T-helper 2 cell (primary cell): ENCODE measurements at regions not wholly inside any gene's neighbourhood (a gene's known extent, or its start where the extent isn't known, plus 50 kb on each side); places are given as distances from the start of the nearest gene placed in this dataset.

Experiments
- DNase-seq, 5 experiments: peaks; one replicate each; pipeline versions ENCODE4 v3.0.0 to v3.0.0-alpha.2; 2012 to 2022

- DNase-seq, result no peak
Observed at GRCh38 chr11:37704791-37705190, 1106.8 kb upstream of the RAG2 start.

DNA sequence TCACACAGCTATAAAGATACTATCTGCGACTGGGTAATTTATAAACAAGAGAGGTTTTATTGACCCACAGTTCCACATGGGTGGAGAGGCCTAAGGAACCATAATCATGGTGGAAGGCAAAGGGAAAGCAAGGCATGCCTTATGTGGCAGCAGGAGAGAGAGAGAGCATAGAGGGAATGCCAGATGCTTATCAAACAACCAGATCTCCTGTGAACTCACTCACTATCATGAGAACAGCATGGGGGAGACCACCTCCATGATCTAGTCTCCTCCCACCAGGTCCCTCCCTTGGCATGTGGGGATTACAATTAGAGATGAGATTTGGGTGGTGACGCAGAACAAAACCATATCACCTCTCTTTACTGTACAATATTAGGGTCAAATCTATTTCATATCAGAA, 1101.6 kb upstream of the RAG2 start:
- DNase-seq, result no peak

DNA sequence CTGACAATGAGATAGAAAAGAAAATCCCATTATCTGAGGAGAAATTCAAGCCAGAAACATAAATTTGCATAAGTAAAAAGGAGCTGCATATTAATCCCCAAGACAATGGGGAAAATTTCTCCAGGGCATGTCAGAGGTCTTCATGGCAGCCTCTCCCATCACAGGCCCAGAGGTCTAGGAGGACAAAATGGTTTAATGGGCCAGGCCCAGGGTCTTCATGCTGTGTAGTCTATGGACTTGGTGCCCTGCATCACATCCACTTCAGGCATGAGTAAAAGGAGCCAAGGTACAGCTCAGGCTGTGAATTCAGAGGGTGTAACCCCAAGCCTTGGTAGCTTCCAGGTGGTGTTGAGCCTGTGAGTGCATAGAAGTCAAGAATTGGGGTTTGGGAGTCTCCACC, 1097.2 kb upstream of the RAG2 start:
- no peak for DNase-seq

GRCh38 chr11:37689951-37690350, 1091.9 kb upstream of the RAG2 start:
- DNase-seq, result no peak

- DNase-seq, result no peak
Observed at GRCh38 chr11:37688456-37688855, 1090.4 kb upstream of the RAG2 start.

GRCh38 chr11:37687130-37687529, 1089.1 kb upstream of the RAG2 start:
- no peak for DNase-seq

GRCh38 chr11:37671321-37671720, 1073.3 kb upstream of the RAG2 start:
- no peak for DNase-seq

DNA sequence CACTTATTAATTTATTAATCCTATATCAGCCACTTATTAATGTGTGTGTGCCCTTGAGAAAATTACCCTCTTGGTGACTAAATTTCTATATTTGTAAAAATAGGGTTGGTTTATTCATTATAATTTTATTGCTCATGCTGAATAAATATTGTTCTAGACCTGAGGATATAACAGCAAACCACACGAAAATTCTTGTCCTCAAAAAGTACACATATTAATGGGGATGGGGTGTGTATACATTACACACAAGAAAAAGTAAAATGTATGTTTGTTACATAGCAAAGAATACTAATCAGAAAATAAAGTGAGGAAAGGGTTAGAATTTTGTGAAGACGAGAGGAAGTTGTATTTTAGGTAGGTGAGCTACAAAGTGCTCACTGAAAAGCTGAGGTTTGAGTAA, 1068.9 kb upstream of the RAG2 start:
- no peak for DNase-seq

- DNase-seq, result no peak
Observed at GRCh38 chr11:37657645-37658044, 1059.6 kb upstream of the RAG2 start.

- no peak for DNase-seq
Observed at GRCh38 chr11:37647767-37648166, 1049.7 kb upstream of the RAG2 start.

DNA sequence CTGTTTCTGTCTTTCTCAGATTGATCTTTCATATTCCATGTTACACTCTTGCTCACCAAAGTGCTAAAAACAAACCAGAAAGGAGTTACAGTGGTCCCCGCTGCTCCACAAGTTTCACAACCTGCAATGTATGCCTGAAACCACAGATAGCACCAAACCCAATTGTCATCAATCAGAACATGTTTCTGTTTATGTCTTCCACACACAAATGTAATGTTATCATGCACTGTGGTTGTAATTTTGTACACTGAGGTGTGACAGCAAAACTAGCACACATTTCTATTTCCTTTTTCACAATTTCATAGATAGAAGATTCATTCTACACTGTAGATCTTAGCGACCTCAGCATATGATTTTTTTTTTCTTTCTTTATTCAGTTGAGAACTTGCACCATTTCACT, 1045.9 kb upstream of the RAG2 start:
- no peak for DNase-seq

DNA sequence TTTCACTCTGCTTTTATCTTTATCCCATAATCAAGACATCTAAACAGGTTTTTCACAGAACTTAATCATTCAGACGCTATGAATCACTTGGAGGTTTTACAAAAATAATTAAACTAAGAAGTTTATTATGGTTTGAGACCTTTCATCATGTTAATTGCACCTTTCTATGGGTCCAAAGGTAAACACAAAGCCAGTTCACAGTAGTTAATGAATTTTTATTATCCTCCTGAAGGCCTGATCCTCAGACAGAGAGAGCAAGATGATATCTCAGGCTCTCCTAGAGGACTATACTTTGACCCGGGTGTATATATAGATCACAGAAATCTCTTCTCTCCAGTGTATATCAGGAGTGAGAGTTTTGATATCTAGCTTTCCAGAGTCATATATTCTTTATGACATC, 1044.3 kb upstream of the RAG2 start:
- no peak for DNase-seq

- no peak for DNase-seq
Observed at GRCh38 chr11:37632748-37633147, 1034.7 kb upstream of the RAG2 start.

DNA sequence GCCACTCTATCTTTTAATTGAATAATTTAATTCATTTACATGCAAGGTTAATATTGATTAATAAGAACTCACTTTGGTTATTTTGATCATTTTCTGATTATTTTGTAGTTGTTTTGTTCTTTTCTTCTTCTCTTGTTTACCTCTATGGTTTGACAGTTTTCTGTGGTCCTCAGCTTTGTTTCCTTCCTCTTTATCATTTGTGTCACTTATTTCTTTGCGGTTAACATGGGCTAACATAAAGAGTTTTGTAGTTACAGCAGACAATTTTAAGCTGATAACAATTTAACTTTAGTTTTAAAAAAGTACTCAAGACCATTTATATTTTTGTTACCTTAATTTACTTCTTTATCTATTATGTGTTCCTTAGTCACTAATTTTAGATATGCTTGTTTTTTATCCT, 1032.8 kb upstream of the RAG2 start:
- DNase-seq, result no peak

- no peak for DNase-seq
Observed at GRCh38 chr11:37623778-37624177, 1025.7 kb upstream of the RAG2 start.

GRCh38 chr11:37621662-37622061, 1023.6 kb upstream of the RAG2 start:
- DNase-seq, result no peak

- DNase-seq, result no peak
Observed at GRCh38 chr11:37616291-37616690, 1018.3 kb upstream of the RAG2 start.

DNA sequence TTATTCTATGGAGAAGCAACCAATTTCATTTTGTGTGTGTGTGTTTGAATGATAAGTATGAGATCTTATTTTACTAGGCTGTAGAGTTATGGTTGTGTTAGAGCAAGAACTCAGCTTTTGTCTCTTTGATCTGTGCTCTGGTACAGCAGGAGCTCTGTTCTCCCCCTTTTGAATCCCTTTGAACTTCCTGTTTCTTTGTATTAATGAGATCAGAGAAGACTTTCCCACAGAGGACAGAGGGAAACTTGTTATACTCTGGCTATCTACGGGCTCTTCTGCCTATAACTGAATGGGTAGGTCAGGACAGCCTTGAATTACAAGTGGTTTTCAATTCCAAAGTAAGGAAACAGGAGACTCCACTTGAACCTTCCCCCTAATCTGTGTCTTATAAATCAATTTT, 1015.0 kb upstream of the RAG2 start:
- DNase-seq, result no peak

DNA sequence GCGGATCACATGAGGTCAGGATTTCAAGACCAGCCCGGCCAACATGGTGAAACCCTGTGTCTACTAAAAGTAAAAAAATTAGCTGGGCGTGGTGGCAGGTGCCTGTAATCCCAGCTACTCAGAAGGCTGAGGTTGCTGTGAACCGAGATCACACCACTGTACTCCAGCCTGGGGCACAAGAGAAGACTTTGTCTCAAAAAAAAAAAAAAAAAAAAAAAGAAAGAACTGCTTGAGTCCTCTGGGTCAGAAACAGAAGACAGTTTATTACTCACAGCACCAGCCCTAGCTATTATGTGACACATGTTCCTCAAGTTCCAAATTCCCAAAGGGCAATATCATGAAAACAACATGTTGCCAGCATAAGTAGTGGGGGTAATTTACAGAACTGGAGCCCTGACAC, 1014.1 kb upstream of the RAG2 start:
- DNase-seq, result no peak

DNA sequence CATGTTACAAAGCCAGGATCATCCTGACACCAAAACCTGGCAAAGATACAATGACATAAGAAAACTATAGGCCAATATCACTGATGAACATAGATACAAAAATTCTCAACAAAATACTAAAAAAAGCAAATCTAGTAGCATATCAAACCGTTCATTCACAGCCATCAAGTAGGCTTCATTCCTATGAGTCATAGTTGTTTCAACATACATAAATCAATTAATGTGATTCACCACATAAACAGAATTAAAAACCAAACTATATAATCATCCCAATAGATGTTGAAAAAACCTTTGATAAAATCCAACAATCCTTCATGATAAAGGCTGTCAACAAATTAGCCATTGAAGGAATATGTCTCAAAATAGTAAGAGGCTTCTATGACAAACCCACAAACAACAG, 1007.2 kb upstream of the RAG2 start:
- no peak for DNase-seq

DNA sequence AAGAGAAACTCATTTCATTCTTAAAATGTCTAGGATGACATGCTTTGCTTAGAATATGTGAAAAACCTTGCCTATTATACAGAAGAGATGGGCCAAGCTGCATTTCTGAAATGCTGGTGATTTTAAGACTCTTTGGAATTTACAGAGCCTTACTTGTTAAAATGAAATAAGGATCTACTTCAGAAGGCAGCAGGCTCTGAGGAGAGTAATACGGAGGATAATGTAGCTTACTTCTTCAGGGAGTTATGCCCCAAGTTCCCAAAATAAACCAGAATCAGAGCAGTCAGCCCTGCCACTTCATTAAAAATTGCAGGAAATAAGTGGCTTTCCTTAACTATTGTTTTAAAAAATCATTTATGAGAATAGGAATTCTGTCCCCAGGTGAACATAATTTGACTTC, 1000.3 kb upstream of the RAG2 start:
- no peak for DNase-seq

DNA sequence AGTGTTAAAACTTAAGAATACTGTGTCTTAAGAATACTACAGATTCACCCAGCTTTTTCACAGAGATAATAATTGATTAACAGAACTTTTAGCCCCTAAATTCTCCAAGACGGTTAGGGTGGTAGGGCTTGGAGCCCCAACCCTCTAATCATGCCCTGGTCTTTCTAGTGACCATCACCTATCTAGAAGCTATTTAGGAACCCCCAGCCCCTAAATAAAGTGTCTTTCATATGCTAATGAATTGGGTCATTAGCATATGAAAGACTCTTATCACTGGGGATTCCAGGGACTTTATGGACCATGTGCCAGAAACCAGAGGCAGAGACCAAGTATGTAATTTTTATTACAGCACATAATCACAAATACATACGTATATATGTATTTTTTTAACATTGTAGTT, 999.7 kb upstream of the RAG2 start:
- DNase-seq, result no peak

GRCh38 chr11:37595845-37596244, 997.8 kb upstream of the RAG2 start:
- no peak for DNase-seq

GRCh38 chr11:37574361-37574760, 976.3 kb upstream of the RAG2 start:
- DNase-seq, result no peak

GRCh38 chr11:37572491-37573171, 974.6 kb upstream of the RAG2 start:
- no peak for DNase-seq

DNA sequence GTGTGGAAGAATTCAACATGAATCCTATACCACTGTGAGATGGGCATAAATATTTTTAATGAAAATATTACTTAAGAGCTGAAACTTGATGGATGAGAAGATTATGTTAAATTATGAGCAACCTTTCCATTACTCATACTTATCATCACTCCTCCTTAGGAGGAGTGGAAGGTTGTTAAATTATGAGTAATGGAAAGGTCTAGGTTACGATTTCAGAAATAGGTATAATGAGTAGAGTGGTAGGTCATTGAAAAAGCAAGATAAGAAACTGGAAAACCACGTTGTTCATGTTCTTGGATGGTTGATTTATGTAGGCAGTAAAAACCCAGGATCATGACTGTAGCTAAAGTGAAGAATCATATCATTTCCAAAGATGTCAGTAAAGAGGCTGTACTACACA, 973.2 kb upstream of the RAG2 start:
- no peak for DNase-seq
